Islet of Langerhans (tissue), 1 donor: ENCODE measurements at regions not wholly inside any gene's neighbourhood (a gene's known extent, or its start where the extent isn't known, plus 50 kb on each side); places are given as distances from the start of the nearest gene placed in this dataset.
A peak's percentile ranks its signal among the peaks of the same experiment; 100 is the strongest.

Source experiments
- FAIRE-seq: peaks from one replicate; lab custom pipeline; 2011; peaks lifted over from hg19 to GRCh38; lab: Jason Lieb, UNC

DNA sequence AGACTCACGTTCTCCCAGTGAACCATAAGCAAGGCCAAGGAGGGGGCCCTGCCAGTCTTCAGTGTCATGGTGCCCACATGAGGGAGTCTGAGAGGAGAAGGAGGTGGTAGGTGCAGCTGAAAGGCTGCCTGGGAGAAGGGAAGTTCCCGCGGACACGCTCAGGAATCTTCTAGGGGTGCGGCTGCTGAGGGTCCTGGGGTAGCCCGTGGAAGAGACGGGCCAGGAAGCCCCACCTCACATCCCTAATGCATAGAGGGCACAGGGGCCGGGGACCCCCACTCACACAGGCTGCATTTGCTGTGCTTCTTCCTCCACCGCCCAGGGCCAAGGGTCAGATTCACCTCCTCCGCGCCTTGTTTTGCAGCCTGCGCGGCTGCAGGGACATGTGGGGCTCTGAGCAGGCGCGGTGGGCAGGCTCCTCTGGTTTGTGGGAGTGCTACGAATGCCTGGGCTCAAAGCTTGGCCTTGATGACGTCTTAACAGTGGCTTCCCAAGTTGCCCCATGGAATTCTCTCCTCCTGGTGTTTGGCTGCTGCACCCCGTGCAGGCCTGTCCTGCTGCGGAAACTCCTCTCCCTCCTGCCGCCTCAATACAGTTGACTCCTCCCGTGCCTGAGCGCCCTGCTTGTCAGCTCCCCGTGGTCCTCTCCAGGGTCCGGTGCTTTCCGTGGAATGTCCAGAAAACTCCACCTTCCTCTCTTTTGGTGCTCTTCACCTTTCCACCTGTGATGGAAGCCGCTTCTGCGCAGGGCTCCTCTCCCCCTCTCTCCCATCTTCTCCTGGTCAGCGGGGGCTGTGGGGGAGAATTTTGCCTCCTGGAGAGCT lies 95.7 kb downstream of the VAPA start:
- FAIRE-seq: no peak

DNA sequence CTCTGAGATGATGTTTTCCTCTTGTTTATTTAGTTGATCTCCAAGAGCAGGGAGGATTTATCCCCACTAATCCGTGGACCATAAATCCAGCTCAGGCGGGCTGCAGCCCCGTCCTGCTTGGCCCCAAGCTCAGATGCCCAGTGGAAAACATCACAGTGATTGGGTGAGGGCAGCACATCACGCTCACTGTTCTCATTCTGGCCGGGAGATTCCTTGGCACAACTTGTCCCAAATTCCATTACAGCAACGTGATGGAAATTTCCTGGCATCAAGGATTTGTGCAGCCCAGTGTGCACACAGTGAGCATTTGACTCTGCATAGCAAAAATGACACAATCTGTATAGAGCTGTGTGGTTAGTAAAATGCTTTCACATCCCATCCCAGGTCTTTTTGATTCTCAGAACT lies 96.8 kb downstream of the VAPA start:
- FAIRE-seq: no peak

DNA sequence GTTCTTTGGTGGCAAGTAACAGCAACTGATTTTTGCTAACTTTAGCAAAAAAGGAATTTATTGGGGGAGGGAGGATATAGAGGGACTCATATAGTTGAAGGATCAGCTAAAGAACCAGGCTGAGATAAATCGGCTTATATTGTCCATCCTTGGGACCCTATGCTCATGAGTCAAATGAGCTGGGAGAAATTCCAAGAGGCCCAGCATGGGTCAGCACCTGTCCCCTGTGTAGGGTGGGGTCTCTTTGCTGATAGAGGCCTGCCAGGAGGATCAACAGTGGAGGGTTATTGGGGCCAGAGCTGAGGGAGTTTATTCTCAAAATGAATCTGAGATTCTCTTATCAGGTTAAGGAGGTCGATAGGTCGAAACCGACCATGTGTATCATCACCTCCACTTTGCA lies 97.2 kb downstream of the VAPA start:
- no peak for FAIRE-seq

DNA sequence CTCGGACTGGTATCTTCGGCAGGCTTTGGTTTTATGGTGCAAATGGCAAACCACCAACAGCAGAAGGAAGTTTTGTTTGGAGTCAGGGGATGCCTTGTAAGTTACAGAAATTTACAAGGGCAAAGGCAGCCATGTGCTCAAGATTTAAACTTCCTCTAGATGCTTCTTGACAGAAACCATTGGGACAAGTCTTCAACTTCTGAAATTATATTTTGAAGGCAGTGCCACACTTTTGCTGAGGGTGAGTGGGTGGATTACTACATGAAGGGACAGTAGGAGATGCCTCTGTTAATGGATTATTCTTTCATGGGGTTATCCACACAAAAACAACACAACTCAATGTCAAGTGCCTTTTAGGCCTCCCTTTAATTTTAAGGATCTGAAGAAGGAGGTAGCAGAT lies 97.9 kb downstream of the VAPA start:
- FAIRE-seq: no peak

DNA sequence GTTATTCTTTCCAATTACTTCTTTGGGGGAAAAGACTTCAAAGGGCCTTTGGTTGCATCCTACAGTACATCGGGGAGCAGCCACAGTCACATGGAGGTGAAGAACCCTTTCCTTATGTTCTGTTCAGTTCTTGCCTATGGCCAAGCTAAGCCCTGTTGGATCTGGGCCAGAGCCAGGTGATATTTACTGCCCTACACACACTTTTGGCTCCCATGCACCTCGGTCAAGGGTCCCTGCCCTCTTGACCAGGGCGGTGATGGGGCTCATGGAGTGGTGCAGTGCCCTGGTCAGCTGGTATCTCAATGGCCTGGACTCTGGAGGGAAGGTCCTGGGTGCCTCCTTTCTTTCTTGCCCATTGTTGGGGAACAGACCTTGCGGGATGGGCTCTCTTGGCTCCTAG lies 98.7 kb downstream of the VAPA start:
- FAIRE-seq: no peak

DNA sequence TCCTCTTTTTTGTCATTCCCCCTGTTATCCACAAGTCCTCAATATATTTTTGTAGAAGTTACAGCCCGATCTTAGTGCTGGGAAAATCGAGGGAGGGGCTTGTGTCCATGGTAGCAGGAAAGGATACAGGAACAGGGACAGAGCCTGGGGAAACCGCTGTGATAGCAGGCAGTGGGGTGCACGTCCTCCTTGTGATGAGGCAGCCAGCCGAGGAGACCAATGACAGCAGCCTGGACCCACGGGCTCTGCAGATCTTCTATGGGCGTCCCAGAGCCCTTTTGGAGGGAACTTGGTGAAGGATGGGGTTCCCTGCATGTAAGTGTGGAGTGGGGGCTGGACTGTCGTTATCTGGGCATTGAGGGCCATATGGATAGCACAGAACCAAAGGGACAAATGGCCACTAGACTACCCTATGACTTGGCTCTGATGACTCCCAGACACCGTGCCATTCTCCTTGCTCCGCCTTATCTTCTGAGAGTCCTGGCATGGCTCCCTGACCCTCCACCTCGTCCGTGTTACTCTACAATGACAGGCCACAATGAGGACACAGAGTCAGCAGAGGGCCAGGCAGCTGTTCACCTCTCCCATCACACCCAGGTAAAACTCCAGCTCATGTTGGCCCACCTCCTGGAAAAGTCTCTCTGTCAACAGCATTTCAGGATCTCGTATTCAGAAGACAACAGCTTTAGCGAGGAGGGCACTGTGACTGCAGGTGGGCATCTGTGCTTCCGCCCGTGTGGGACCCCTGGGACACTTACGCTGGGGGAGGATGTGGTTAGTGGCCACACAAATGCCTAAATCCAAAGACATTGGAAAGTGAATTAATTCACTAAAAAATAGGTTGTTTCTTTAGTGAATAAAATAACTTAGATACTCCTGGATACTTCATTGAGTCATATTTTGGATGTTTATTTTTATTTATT lies 100.1 kb downstream of the VAPA start:
- FAIRE-seq: no peak

DNA sequence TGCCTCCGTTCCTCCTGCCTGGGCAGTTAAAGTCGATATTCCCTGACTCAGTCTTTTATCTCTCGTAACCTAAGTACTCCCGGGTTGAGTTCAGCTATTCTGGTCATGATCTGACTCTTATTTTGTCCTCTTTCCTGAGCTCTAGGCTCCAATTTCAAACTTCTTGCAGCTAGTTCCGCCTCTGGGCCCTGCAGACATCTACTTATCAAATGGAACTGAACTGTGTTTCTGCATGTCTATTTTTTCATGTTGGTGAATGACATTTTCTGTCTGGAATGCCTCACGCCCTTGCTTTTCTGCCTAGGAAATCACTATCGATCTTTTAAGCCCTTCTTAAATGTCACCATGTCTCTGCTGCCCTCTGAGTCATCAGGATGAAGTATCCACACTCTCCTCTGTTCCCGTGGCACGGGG lies 101.5 kb downstream of the VAPA start:
- FAIRE-seq: no peak

DNA sequence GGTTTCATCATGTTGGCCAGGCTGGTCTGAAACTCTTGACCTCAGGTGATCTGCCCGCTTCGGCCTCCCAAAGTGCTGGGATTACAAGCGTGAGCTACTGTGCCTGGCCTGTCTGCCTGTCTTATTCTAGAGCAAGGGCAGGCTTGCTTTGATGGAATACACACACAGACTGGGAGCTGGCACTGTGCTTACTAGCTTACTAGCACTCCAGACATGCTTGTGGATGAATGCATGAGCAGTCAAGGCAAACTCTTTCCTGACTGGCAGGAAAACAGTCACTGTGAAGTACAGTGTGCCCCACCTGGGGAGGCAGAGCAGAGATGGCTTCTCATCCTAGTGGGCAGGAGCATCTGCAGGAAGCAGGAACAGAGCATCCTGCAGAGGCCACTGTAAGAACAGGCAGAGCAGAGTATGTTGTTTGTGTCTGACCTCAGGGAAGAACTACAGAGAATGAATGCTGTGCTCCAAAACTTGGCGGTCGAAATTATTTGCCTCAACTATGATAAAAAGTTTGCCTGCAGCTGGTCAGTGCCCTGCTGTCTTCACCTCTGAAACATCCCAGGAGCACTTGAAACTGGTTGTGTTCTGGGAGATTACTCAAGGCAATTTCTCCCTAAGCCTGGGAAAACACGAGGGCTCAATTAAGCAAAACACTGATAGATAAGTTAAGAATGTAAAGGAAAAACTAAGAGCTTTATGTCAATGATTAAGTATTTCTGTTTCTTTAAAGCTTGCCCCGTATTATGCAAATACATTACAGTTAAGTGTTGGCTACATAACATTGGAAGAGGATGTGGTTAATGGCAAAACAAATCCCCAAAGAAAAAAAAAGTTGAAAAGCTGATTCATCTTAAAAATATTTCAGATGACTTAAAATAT lies 102.4 kb downstream of the VAPA start:
- no peak for FAIRE-seq

DNA sequence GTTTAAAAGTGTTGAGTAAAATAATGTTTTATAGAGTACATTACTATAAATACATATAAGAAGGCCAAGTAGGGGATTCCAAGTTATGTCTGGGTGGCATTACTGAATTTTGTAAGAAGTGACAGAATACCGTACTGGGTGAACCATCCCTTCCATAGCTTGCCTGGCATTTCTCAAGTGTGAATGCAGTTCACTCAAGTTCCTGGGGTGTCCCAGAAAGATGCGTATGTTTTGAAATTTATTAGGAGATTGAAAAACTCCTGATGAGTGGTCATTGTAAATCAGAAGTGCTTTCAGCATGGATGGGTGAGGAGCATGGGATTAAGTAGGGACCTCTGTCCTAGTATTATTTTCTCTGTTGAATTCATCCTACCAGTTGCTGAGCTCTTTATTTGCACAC lies 103.2 kb downstream of the VAPA start:
- no peak for FAIRE-seq

DNA sequence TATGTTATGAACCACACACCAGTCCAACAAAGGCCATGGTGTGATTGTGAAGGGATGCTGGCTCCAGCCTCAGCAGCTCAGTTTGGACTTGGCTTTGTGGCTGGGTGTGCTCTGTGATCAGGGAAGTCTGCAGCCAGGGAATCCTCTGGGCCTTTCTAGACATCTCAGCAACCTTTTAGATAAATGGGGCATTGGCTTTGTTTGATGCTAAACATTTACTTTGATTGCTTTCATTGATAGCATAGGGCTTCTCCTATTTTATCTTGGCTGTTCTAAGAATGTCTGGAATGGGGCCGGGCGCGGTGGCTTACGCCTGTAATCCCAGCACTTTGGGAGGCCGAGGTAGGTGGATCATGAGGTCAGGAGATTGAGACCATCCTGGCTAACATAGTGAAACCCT lies 104.5 kb downstream of the VAPA start:
- FAIRE-seq: no peak

DNA sequence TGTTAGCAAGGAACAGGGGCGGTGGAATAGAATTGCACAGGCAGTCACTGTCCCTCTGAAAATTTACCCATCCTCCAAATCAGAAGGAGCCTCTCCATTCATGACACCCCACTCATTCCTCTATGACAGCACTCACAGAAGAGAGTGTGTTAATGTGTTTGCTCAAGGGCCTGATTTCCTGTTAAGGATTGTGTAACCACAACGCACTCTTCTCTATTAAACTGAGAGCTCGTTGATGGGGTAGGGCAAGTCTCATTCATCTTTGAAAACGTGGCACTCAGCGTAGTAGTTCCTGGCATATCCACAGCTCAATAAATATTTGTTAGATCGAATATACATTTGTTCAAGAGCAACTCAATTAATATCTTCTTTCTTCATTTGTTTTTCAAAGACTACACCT lies 106.4 kb downstream of the VAPA start:
- FAIRE-seq: peak; percentile 13

DNA sequence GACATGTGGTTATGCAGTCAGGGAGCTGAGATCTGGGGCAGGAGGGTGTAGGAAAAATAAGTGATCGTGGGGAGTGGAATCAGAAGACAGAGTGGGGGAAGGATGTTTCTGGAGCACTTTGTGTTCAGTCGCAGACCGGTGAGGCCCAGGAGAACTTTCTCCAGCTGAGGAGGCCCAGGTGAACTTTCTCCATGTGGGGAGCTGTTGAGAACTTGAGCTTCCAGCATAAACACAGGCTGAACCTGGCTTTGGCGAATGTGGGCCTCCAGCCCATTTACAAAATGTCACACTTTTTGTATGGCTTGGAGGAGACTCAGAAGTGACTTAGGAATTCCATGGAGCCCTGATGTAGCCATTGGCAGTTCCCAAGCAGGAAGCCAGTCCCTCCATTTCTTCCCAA lies 108.5 kb downstream of the VAPA start:
- FAIRE-seq: no peak

DNA sequence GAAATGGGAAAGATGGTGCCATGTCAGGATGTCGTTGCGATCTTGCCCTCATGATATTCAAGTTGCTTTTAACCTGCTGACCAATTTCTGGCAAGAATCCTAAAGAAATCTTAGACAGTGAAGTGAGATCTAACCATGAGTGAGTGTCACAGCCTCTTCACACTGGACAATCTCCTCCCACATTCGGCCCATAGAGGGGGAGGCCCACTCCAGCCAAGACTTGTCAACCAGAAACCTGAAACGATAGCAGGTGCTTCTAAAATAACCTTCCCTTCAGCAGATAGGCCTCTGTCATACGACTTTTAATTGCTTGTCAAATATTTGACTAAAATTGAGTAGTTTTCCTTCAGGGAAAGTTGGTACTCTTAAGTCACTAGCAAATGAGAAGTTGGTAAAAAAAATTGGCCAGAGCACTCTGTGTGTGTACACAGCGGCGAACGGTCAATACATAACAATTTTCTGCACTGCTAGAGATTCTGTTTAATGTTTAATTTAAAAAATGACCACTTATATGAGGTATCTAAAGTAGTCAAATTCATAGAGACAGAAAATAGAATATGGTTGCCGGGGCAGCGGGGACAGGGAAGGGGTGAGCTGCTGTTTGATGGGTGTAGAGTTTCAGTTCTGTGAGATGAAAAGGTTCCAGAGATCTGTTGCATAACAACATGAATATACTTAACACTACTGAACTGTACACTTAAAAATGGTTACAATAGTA lies 110.2 kb downstream of the VAPA start:
- peak; percentile 97 for FAIRE-seq

DNA sequence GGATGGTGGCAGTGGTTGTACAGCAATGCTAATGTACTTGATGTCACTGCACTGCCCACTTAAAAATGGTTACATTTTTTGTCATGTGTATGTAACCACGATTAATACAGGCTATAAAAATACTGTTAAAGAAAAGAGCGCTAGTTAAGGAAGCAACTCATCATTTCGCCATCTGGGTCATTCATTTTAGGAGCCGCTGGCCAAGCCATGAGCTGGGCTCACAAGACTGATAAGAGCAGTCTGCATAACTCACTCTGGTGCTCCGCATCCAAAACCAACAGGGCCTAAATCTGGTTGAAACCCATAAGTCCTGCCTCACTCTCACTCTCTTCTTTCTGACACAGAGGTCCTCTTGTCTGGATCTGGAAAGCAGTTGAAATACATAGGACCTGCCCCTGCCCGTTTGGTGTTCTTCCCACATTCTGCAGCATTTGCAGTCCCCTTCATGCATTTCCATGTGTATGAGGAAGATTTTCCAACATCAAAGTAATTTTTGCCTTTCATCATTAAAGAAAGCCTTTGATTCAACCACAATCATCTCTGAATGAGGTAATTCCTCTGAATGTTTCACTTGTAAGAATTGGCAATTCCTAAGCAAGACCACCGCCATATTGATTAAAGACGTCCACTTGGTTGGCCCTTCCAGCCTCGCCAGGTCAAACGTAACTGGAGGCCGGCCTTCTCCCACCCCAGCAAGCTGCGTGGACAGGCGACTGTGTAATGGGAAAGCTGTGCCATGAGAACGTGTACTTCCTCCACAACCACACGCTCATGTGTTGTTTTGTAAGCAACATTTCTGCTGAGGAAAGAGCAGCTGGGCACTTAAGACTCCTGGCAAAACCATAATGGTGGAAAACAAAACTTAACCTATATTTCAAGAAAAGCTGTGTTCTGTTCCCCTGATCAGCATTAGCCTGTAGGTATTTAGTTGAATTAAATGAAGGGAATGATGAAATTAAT lies 112.2 kb downstream of the VAPA start:
- no peak for FAIRE-seq

DNA sequence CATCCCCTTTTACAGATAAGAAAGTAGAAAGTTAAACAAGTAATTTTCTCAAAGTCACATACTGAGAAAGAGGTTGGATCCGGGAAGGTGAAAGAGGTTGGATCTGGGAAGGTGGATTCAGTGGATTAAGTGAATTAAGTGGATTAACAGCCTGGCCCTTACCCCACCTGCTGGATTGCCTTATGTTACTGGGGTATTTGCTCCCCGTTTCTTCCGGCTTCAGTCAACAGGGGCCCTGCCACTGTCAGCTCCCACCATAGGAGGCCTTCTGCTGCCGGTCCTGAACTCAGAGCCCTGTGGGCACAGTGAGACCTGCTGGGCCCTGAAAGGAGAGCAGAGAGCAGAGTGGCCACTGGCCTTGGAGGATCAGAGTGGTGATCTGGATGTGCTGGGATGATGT lies 113.2 kb downstream of the VAPA start:
- FAIRE-seq: no peak

DNA sequence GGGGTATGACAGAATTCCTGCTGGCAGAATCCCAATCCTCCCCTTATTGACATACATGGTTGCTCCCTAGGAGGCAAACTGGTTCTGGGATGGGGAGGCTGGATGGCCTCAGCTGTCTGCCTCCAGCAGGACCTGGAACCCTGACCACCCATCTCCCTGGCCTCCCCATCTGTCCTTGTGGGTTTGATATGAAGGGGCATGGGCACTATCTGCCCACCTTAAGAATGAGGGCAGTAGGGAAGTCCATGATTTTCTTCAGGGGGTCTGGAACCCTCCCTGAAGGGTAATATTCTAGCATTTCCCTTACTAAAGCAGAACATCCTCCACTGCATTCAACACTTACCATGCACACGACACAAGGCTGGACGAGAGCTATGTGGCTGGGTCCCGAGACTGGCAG lies 113.6 kb downstream of the VAPA start:
- no peak for FAIRE-seq

DNA sequence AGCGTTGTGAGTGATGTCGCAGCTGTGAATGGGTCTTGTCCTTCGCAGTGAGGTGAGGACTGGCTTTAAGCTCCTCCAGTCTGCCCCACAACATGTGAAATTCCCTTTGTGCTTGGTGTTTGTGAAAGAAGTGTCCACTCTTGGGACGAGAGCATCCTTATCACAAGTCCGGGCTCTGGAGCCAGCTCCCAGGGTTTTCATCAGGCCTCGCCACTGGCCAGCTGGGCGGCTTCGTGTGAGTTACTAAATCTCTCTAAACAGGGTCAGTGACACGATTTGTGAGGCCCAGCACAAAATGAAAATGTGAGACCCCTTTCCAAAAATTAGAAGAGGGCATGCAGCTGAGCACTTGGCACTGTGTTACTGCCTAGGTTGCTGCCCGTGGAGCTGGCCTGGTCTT lies 115.9 kb downstream of the VAPA start:
- no peak for FAIRE-seq

DNA sequence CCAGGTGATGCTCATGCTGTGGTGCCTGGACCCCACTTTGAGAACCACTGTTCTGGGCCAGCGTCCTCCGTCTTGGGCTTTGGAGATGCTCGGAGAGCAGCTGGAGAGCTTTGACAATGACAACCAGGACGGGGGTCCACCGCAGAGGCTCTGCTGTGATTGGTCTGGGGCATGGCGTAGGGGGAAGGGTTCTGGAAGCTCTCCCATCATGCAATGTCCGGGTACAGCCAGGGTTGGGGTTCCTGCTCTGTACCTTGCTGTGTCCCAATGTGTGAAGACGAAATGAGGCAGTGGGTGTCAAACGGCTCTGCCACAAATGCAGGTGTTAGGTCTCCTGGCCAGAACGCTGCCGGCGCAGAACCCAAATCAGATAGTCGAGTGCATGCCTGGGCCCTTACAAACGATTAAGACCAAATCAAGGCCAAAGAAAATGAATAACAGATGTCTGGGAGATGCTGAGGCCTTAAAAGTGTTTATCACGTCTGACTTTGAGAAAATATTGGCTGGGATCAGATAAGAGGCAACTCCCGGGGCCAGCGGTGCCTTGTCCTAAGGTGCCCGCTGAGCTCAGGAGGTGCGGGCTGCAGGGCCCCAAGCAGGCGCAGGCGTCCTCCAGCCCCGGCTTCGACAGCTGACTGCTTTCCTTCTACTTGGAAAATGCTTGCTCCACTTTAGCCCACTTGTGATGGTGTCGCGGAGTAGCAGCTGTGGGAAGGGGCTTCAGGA lies 117.2 kb downstream of the VAPA start:
- FAIRE-seq: no peak

DNA sequence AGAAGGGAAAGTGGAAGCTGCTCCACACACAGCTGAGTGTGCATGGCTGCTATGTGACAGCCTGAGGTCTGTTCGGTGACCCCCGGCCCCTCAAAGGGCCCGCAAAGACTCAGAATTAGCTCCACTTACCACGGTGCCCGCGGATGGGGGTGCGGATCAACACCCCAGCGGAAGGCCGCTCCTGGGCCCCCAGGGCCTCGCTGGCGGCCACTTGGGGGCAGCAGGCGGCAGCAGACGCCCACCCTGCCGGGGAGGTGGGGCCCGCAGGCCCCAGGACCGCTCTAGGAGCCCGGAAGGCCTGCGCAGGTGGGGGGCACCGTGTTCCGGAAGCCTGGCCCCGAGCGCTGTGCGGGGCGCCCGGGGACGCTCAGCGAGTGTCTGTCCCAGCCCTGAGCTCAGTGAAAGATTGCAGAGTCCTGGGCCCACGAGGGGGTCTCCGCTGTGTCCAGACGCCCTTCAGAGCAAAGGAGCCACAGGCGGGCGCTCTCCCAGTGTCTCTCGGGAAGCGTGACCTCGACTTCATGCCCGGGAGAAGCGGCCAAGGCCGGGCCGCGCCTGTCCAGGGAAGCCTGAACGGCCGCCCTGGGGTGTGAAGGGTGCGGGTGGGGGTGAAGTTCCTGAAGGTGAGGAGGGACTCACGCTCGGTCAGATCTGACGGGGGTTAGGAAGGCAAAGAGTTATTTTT lies 118.7 kb downstream of the VAPA start:
- no peak for FAIRE-seq
